Adrenal gland (tissue), 9 donors: ENCODE measurements at regions not wholly inside any gene's neighbourhood (a gene's known extent, or its start where the extent isn't known, plus 50 kb on each side); places are given as distances from the start of the nearest gene placed in this dataset.

ENCODE experiments used
- DNase-seq, 7 donors: peaks; one replicate each; pipeline ENCODE4 v3.0.0-alpha.2; 2019 to 2020
- H3K27ac ChIP-seq, 5 donors: fragments of 200-600 bp; sonication (generic) in 4 of 5; 1 replicate in 3 of 5; 2 replicates in 2 of 5; pipeline versions ENCODE4 v1.5.1 to v1.8.0; 2016 to 2020; ENCODE audit warnings: mild to moderate bottlenecking in 1 of 5
- H3K27me3 ChIP-seq: fragments of 200-600 bp; 2 replicates; pipeline ENCODE4 v1.8.0; 2021
- H3K36me3 ChIP-seq, 2 donors: fragments of 200-600 bp; replicated peaks in 1 of 2; 1 replicate in 1 of 2; 2 replicates in 1 of 2; pipeline versions ENCODE4 v1.5.1 to v1.8.0; 2018 to 2022
- H3K4me1 ChIP-seq, 2 donors: fragments of 200-600 bp; replicated peaks in 1 of 2; 1 replicate in 1 of 2; 2 replicates in 1 of 2; pipeline versions ENCODE4 v1.5.1 to v1.8.0; 2018 to 2021
- H3K4me3 ChIP-seq, 4 donors: fragments of 200-600 bp; sonication (generic) in 3 of 4; one replicate each; pipeline ENCODE4 v1.5.1; 2016 to 2018
- H3K9me3 ChIP-seq, 3 donors: fragments of 200-600 bp; sonication (generic) in 1 of 3; replicated peaks in 1 of 3; 1 replicate in 2 of 3; 2 replicates in 1 of 3; pipeline versions ENCODE4 v1.5.1 to v1.8.0; 2016 to 2021
- CTCF ChIP-seq, 6 experiments: fragments of 450-650 bp in 4 of 6; fragments of 200-600 bp in 2 of 6; sonication (generic) in 1 of 6; IDR thresholded peaks; 1 replicate in 5 of 6; 2 replicates in 1 of 6; pipeline versions ENCODE4 v1.5.1 to v1.8.0; 2016 to 2021; ENCODE audit warnings: antibody characterized with exemption in 6 of 6, mild to moderate bottlenecking in 2 of 6, moderate library complexity in 1 of 6
- POLR2A ChIP-seq, 2 donors: fragments of 450-650 bp; IDR thresholded peaks; one replicate each; pipeline ENCODE4 v1.6.1; 2017; ENCODE audit warnings: antibody characterized with exemption in 2 of 2, mild to moderate bottlenecking in 2 of 2, moderate library complexity in 1 of 2
- WGBS, 4 donors: extraction: QIAGEN DNeasy Blood & Tissue Kit in 2 of 4; methylation state at CpG; one replicate each; pipeline versions ENCODE4 v1.1.5 to v1.1.7; 2013 to 2017; 5-methylcytosine and 5-hydroxymethylcytosine counted together
- intact Hi-C, 2 donors: fragments of 100-400 bp; cut with DNase I; formaldehyde crosslinking; loops; one replicate each; pipeline versions ENCODE4 v1.14.1 to v1.15.0; 2022 to 2023
- donor health status: healthy with polysubstance abuse.
- donor health status: Bipolar disorder and iron deficiency.
- donor health status: DM: yes; HTN: yes; CAD: no.
- donor health status: DM: no; HTN: no; CAD: no.
- donor health status: DM: no; HTN: no; CAD: no.

DNA sequence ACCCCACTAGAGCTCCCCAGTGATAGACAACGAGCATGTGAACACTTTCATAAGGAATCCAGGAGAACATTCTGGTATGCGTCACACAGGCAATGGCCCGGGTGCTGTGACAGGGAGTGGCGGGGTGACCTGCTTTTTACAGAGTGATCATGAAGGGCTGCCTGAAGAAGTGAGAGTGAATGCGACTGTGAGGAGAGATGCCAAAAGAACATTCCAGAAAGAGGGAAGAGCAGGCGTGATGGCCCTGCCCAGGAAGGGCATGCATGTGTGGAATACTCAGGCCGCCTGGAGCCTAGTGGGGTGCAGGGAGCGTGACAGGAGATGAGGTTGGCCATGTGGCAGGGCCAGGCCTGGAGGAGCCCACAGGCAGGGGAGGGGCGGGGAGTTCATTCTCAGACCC is 53.8 kb downstream of the FZD10 start:
- intact Hi-C loops, result no loop called here
- no peaks in the 10 kb centered on the region for H3K9me3 ChIP-seq
- H3K27me3 ChIP-seq, result peaks cover 4% of the 10 kb centered on the region
- WGBS, 4 donors, result 69 to 77% (median 74%) methylated on average over 9 of the region's 9 CpGs
- no peak for DNase-seq
- H3K4me1 ChIP-seq, result no peaks in the 10 kb centered on the region
- TF ChIP-seq POLR2A (IDR thresholded peaks at IDR 0.05) (no peak), CTCF (IDR thresholded peaks at IDR 0.05) (no peak)
- no peaks in the 10 kb centered on the region for H3K36me3 ChIP-seq
- H3K27ac ChIP-seq, result no peak overlapping the region
- H3K4me3 ChIP-seq, result no peak overlapping the region

DNA sequence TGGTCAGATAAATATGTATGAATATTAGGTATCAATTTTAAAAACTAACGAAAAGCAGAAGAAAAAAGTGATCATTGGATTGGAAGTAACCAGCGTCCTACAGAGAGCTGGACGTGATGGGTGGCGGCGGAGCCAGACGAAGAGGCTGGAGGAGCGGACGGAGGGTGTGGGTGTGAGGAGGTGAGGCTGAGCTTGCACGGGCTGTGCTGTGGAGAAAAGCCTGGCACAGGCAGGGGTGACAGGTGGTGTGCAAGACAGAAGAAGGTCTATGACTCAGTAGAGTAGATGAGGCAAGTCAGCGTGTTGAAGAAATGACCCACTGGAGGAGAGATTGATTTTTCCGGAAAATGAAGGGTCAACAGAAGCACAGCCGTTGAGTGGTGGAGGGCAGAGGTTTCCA is 56.4 kb downstream of the FZD10 start:
- Histone ChIP-seq H3K9me3 (no peaks in the 10 kb centered on the region), H3K4me3 (no peak overlapping the region), H3K27ac (no peak overlapping the region), H3K27me3 (peaks cover 8% of the 10 kb centered on the region), H3K4me1 (no peaks in the 10 kb centered on the region), H3K36me3 (no peaks in the 10 kb centered on the region)
- 78 to 87% (median 83%) methylated on average over 12 of the region's 12 CpGs for WGBS, 4 donors
- intact Hi-C loops, result no loop called here
- DNase-seq, result no peak
- no peak for TF ChIP-seq POLR2A (IDR thresholded peaks at IDR 0.05)

- Histone ChIP-seq H3K36me3 (no peaks in the 10 kb centered on the region), H3K4me1 (no peaks in the 10 kb centered on the region), H3K27ac (no peak overlapping the region), H3K27me3 (peaks cover 8% of the 10 kb centered on the region), H3K9me3 (no peaks in the 10 kb centered on the region), H3K4me3 (no peak overlapping the region)
- intact Hi-C loops, result no loop called here
- no peak for TF ChIP-seq CTCF (IDR thresholded peaks at IDR 0.05)
- TF ChIP-seq POLR2A (IDR thresholded peaks at IDR 0.05), result no peak
- 21 to 33% (median 27%) methylated on average over 15 of the region's 15 CpGs for WGBS, 4 donors
- no peak for DNase-seq
Observed at GRCh38 chr12:130219929-130220705, 57.9 kb downstream of the FZD10 start.

- 15 to 26% (median 16%) methylated on average over 9 of the region's 9 CpGs for WGBS, 4 donors
- no peaks in the 10 kb centered on the region for H3K9me3 ChIP-seq
- TF ChIP-seq POLR2A (IDR thresholded peaks at IDR 0.05) (no peak), CTCF (IDR thresholded peaks at IDR 0.05) (no peak)
- intact Hi-C loops, result no loop called here
- H3K36me3 ChIP-seq, result no peaks in the 10 kb centered on the region
- no peak overlapping the region for H3K4me3 ChIP-seq
- DNase-seq, result no peak
- H3K27me3 ChIP-seq, result peaks cover 8% of the 10 kb centered on the region
- no peak overlapping the region for H3K27ac ChIP-seq
- H3K4me1 ChIP-seq, result no peaks in the 10 kb centered on the region
Observed at GRCh38 chr12:130220706-130221100, 58.4 kb downstream of the FZD10 start.
